ENCODE measurements at regions not wholly inside any gene's neighbourhood (a gene's known extent, or its start where the extent isn't known, plus 50 kb on each side); places are given as distances from the start of the nearest gene placed in this dataset.

DNA sequence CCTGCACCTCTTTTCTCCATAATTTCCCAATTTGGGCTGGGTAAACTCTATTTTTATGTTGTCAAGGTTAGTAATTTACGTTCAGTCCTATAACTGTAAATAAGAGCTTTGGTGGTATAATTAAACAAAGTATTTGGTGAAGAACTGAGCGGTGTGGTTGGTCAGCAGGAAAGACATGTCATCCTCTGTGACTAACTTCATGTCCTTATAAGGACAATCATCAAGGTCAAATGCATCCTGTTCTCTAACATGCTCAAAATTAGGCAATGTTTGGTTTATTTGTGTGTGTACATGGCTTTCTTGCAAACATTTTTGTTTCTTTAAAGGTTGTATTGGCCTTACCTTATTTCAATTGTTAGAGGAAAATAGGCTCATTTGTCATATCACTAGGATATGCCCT is 121.5 kb upstream of the NABP1 start:
- no peak for DNase-seq (ENCODE audit: extremely low read depth, low read depth)

DNA sequence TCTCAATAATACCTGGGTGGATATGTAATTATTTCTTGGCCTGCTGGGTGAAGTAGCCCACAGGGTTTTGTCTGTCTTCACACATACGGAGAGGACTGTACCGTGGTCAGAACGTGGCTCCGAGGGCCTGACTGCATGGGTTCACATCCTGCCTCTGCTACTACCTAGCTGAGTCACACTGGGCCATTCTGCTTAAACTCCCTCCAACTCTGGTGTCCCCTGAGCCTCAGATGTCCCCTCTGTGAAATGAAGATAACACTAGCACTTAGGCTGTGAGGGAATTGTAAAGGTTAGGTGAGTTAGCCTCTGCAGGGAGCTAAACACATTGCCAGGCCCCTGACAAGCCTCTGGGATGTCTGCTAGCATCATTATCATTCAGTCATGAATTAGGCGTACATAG is 120.1 kb upstream of the NABP1 start:
- DNase-seq (ENCODE audit: extremely low read depth, low read depth), result no peak

DNA sequence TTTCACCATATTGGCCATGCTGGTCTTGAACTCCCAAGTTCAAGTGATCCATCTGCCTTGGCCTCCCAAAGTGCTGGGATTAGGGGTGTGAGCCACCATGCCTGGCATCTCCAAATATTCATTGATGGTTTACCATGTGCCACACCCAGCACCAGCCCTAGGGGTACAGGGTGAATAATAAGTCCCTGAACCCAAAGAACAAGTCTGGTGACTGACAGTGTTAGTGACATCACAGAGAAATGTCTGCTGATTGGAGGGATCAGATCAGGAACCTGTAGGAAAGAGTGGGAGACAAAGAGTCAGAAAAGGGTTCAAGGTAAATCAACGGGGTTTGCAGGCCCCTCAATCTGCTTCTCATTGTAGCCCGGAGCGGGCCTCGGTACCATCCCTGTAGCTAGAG is 118.4 kb upstream of the NABP1 start:
- no peak for DNase-seq (ENCODE audit: extremely low read depth, low read depth)

DNA sequence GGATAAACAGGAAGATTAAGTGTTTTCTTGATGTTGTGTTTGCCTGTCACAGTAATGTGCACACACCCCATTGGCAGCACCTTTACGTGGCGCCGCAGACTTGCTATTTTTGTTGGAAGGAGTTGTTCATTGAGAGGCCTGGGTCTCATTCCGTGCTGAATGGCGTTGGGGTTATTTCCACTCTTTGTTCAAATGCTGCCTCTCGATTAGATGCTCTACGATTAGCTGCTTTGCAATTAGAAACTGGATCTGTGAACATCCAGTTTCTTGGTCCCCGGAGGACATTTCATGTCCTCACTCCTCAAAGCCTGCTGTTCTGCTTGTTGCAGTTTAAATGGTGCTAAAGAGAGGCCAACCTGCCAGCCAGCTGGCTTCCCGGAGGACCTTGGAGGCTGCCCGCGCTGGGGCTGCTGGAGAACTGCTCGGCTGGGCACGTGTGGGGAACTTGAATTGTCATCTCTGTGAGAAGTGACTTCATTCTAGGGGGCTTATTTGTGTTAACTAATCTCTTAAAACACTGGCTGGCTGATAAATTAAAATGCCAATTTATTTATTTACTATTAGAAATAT is 117.4 kb upstream of the NABP1 start:
- no peak for DNase-seq (ENCODE audit: extremely low read depth, low read depth)

DNA sequence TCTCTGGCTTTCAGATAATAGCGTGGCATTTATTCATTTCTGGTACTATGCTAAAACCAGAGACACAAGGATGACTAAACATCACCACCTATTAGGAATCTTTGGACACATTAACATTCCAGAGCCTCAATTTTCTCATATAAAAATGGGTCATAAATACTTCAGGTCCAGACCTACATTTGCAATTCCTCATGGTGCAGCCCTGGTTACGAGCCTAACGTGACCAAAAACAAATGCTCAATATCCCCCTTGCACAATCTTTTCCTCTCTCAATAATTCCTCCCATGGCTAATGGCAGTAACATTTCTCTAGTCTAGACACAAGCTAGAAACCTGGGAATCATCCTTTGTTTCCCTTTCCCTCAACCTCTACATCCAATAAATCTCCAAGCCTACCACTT is 112.8 kb upstream of the NABP1 start:
- DNase-seq (ENCODE audit: extremely low read depth, low read depth), result no peak

DNA sequence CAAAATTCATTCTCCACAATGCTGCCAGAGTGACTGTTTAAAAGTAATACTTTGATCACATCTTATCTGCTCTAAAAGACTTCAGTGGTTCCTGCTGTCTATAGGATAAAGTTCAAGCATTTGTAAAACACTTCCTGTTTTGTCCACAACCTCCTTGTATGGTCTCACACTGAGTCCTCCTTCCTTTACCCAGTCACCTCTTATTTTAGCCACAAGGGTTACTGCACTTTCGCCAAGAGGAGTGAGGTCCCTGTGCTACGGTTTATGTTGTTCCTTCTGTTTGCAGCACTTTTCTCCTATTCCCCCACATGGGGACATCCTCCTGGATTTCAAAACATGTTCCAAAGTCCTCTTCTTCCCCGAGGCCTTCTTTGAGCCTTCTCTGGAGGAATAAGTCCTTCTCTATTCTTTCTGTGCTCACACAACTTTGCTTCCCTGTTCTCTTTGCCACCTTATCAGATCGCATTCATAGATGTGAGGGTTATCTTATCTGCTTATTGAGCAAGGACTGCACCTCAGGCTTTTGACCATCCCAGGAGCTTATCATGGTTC is 112.2 kb upstream of the NABP1 start:
- no peak for DNase-seq (ENCODE audit: extremely low read depth, low read depth)

DNA sequence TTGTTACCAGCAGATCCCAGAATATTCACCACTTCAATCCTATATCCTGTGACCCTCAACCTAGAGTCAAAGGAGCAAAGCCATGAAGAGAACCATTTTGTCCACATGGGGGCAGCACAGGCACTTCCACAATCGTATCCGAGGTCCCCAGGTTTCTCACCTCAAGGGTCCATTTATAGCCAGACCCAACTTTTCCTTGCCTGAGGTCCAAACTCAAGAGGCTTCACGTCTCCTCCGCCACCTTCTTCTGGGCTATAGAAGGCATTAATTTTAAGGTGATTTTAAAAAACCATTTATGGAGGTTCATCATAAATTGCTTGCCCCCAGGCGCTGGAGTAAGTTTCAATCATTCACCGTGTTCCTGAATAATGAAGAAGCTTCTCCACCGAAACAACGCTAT is 111.6 kb upstream of the NABP1 start:
- peak; percentile 71 for DNase-seq (ENCODE audit: extremely low read depth, low read depth)

DNA sequence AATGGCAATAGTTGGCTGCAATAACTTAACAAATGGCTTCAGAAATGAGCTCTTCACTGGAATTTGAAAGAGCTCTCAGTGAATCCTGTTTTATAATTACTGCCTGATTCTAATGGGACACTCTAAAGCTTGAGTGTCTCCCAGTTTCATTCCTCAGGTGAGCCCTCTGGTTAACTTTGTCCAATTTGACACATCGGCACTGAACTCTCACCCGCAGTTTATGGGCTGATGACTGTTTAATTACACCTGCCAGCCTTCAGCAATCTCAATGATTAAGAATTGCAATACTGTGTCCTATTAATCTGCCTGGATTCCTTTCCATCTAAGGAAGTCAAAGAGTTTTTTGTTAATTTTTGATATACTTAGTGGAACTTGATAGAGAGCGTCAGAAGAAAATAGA is 110.7 kb upstream of the NABP1 start:
- no peak for DNase-seq (ENCODE audit: extremely low read depth, low read depth)

DNA sequence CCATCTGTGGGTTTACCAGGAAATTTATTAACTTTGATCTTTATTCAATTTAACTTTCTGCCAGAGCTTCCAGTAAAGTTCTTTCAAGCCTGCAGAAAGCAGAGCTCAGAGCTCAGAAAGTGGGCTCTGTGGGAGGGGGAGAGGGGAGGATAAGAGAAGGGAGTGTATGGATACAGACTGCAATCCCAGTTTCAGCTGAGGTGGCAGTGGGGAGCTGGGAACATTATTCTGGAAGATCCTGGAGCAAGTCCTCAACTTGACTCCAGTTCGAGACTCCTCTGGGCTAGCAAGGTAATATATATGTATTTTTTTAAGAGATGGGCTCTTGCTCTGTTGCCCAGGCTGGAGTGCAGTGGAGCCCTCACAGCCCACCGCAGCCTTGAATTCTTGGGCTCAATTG is 108.9 kb upstream of the NABP1 start:
- DNase-seq (ENCODE audit: extremely low read depth, low read depth), result no peak

DNA sequence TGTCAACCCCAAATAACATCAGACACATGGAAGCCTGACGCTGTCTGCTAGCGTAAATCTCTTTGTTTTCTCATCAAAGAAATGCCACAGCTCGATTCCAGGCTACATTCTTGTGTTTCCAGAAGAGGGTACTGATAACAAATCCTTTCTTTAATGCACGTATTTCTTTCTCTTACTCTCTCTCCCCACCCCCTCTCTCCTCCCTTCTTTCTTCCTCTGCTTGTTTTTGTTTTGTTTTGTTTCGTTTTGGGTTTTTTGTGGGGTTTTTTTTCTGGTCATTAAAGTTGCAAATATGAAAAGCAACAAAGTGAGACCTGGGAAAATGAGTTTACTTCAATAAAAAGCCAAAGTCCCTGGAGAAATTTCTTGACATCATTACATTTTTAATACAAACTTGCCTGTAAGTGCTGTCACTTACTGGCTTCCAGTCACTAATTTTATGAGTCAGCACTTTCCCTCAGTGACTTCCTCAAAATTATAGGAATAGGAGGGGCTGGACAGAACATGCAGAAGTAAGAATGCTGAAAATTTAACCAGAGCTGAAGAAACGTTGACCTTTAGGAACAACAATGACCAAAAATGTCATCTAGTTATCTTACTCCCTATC is 106.7 kb upstream of the NABP1 start:
- peak; percentile 65 for DNase-seq (ENCODE audit: extremely low read depth, low read depth)

DNA sequence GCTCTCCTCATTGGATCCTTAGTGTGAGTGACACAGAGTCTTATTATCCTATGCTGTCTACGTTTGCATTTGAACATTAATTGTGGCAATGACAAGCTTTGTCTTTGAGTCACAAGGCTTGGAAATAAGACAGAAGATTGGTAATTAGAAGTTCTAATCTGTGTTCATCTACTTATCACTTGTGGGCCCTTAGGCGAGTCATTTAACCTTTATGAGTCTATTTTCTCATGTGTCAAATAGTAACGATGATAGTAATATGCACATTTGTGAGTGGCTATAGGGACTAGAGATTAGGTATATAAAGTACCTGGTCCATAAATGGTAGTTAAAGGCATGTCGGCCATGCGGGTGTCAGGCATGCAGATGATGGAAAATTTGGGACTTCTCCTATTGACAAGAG is 105.6 kb upstream of the NABP1 start:
- no peak for DNase-seq (ENCODE audit: extremely low read depth, low read depth)

DNA sequence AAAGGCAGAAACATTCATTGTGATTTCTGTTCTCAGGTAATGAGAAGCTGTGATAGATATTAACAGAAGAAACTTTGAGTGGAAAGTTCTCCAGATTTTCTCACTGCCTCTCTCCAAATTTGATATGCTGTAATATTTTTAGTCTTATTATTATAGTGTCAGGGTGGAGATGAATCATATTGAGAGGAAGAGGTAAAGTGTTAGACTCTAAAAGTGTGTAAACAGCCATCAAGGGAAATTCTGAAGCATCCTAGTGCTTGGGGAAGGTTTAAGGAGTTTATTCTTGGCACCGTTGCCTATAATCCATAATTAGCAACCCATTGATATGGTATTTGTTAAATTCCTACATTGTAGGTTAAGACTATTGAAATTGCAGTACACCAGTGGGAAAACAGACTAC is 104.7 kb upstream of the NABP1 start:
- no peak for DNase-seq (ENCODE audit: extremely low read depth, low read depth)

DNA sequence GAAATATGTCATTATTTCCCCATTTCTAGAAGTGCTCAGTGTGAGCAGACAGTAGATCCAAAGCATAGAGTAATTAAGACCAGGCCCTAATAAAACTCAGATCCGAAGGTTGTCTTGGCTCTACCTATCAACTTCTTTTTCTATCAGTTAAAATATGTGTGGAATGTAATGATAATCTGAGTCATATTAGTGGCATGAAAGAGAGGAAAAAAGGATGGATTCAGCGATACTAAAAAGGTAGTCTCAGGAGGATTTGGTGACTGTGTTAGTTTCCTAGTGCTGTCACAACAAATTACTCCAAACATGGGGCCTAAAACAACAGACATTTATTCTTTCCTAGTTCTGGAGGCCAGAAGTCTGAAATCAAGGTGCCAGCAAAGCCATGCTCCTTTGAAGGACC is 103.7 kb upstream of the NABP1 start:
- no peak for DNase-seq (ENCODE audit: extremely low read depth, low read depth)

DNA sequence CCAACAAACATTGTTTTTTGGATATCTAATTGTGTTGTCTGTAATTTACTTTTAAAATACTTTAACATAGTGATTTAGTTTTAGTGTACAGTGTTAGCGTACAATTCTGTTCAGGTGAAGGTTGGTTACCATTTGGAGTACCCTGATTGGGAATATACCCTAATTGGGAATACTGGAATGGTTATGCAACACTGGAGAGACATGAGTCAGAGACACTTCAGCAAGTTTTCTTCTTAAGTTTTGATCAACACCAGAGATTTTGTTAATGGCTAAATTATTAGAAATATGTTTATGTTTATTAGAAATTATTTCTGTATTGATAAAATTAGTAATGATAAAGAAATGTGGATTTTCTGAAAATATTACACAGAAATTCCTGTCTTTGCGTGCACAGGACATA is 100.3 kb upstream of the NABP1 start:
- no peak for DNase-seq (ENCODE audit: extremely low read depth, low read depth)

DNA sequence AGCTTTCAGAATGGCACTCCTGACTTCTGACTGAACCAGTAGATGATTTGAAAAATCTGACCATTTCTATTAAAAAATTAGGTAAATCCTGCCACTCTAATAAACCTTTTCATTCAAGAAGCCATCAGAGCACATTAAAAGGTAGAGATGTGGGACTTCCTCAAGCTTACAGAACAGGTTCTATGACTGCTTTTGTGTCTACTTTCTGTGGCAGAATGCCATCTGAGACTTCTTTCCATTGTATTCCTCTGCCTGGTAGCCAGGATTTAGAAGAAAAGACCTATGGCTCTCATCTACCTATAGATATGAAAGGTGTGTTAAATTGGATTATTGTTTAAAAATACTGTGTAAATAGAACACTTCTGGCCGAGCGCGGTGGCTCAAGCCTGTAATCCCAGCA is 99.9 kb upstream of the NABP1 start:
- DNase-seq (ENCODE audit: extremely low read depth, low read depth), result no peak

DNA sequence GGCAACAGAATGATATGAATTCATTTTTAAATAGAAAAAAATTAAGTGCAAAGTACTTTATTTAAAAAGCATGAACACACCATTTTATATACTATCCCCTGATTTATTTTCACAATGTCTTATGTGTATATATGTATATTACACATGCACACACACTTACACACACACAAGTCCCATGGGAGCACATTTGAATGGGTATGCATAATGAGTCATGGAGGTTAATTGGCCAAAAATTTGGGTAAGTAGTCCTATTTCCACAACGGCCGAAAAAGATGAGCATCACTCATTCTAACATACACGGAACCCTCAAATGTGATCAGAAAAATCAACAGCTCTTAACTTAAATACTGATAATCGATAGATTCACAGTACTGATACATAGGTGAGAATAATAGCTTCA is 97.4 kb upstream of the NABP1 start:
- DNase-seq (ENCODE audit: extremely low read depth, low read depth), result no peak

DNA sequence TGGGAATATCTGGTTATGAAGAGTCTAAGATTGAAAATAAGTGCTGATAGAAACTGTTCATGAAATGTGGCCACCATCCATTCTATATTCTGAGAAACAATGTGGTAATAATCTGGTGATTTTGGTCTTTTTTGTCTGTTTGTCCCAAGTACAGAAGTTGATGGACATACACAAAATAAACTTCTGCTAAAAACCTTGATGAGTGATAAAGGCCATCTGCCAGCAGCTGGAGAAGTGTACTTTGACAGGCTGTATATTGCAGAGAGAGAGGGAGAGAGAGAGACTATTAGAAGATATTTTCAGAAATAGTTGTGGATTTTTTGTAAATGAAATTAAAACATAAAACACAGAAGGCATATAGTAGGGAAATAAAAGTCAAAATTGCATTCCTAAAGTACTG is 96.9 kb upstream of the NABP1 start:
- DNase-seq (ENCODE audit: extremely low read depth, low read depth), result no peak

DNA sequence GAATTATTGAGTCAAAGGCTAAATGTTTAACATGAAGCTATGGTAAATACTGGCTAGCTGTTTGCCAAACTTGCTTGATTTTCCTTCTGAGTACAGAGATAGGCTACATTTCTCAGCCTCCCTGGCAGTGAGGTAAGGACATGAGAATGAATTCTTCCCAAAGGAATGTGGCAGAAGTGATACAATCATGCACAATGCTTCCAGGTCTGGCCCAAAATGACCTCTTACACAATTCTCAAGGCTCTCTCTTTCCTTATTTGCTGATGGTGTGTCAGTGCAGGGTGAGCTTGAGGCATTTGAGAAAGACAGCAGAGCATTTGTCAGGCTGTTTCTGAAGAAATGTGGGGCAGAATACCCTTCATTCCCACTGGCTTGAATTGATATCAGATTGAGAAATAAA is 95.6 kb upstream of the NABP1 start:
- DNase-seq (ENCODE audit: extremely low read depth, low read depth), result peak; percentile 22

DNA sequence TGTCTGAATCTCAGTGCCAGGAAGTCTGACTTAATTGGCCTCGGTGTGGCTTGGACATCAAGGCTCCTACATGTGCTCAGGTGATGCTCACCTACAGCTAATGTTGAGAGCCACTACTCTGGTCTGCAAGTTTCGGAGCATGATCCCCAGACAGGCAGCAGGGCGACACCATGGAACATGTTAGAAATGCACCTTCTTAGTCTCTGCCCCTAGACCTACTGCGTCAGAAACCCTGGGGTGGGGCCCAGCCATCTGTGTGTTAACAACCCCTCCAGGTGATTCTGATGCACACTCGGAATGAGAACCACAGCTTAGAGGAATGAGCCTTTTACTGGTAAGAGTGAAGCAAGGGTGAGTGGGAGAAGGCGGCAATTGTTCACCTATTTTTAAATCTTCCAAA is 86.9 kb upstream of the NABP1 start:
- DNase-seq (ENCODE audit: extremely low read depth, low read depth), result no peak

DNA sequence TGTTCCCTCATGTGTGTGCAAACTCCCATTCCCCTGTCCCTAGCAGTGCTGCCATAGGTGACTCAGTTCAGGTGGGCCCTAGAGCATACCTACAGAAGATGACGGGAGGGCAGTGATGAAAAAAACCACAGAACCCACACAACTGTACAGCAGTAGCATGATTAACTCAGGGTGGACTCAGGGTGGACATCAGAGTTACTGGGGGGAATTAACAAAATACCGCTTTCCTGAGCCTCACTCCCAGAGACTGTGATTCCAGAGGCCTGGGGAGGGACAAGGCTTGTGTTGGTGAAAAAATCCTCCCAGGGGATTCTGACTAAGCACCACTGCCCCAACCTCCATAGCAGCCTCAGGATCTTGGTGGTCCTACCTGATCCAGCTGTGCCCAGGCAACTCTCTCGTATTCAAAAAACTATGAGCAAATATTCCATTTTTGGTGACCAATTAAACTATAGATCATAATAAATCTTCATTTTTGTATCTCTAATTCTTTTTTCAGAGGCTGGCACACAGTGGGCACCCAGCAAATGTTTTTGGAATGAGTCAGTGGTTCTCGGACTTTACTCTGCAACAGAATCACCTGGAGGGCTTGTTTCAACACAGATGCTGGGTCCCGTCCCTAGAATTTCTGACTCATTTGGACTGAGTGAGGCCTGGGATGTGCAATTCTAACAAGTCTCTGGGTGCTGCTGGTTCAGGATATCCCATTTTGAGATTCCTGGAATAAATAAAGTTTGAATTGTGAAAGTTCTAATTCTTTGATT is 84.1 kb upstream of the NABP1 start:
- no peak for DNase-seq (ENCODE audit: extremely low read depth, low read depth)

DNA sequence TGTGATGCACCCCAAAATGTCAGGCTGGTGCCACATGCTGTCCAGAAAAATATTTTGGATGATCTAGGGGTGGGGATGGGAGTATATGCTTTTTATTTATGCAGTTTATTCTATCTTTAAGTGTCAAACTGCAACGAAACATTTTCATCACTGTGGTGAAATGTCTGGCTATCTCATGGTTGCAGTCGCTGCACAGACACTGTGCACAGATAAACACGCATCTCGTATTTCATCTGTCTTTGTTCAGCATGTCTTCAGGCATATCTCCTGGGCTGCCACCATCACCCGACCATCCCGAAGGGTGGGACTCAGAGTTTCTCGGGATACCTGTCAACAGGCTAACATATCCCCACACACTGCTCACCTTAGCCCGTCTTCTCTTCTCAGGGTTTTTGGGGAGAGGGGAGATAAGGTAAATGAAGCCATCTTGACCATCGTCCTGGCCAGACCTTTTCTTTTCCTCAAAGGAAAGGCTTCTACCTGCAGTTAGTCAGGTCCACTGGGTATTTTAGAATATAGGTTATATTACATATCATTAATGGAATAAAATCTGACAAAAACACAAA is 80.7 kb upstream of the NABP1 start:
- DNase-seq (ENCODE audit: extremely low read depth, low read depth), result no peak

DNA sequence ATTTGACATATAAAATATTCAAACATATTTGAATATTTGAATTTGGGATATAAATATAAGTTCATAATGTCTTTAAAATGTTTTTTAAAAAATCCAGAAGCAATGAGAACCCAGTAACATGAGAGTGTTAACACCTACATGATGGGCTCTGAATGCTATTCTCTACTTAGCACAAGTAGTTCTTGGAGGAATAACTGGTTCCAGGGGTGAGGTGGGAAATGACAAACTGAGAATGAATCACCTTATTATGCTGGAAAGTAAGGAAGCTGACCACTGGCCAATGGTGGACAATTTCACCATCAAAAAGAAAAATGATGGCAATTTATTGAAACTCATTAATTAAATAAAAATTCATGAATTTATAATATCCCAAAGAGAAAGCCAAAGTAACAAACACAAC is 79.6 kb upstream of the NABP1 start:
- DNase-seq (ENCODE audit: extremely low read depth, low read depth), result no peak
